GM19238 (cell line): ENCODE measurements at regions not wholly inside any gene's neighbourhood (a gene's known extent, or its start where the extent isn't known, plus 50 kb on each side); places are given as distances from the start of the nearest gene placed in this dataset.

Experiments
- DNase-seq: peaks from one replicate; pipeline ENCODE4 v3.0.0; 2011; ENCODE audit warnings: low spot score; ENCODE audit not compliant: insufficient read length

DNA sequence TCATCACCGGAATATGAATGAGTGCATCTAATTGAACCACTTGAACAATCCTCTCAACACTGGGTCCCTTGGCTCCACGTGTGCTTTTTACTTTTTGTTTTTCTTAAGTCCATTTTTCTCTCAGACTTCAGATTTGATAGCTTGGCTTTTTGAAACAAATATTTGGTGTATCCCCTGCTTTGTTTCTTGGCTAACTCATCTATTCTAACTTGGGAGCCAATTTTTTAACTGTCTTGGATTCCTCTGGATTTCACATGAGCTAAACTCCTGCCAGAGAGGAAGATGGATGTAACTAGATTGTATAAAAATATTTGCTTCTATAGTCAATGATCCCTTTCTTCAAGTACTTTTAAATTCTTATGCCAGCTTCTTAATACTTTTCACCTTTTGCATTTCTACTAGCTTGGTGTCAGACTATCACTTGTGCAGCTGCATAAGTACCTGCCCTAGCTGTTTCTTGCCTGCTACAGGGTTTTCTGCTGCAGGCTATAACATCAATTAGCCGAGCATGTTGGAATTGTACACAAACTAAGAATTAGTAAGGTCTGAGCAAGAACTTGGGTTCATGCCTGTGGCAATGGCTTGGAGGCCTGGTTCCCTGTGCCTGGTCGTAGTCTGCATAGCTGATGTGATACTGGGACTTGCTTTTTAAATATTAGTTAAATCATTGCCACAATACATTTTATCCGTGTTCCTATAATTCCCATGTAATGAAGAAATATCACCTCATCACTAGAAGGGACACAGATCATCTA, 281.5 kb downstream of the EN1 start:
- no peak for DNase-seq

GRCh38 chr2:118565301-118565700, 282.1 kb downstream of the EN1 start:
- no peak for DNase-seq

DNA sequence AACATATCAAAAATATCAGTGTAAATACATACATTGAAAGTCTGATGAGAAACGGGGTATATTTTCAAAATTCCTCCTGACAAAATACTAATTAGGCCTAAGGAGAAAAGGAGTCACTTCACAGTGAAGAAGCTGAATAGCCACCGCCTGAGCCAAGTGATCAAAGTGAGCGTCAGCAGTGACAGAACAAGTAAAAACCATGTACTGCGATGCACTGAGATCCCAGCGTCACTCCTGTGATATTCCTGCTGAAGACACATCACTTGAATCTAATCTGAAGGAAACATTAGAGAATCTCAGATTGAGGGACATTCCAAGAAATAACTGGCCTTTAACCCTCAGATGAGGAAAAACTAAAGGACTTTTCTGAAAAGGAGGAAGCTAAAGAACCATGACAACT, 285.3 kb downstream of the EN1 start:
- no peak for DNase-seq

GRCh38 chr2:118558846-118559245, 288.6 kb downstream of the EN1 start:
- no peak for DNase-seq

DNA sequence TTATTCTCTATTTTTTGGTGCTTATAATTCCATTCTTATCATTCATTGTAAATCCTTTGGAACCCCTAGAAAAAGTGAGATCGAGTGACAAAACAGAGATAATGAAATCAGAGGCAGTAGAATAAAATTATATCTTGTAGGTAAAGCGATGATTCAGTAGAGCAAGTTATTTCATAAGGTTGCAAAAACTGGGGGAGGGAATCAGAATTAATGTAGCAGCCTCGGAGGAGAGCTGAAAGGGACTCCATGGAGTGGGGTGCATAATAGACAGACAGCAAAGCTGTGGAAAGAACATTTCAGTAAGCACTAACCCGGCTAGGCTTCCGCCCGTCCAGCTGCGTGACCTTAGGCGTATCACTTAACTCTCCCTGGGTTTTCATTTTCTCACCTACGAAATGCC, 289.7 kb downstream of the EN1 start:
- no peak for DNase-seq

DNA sequence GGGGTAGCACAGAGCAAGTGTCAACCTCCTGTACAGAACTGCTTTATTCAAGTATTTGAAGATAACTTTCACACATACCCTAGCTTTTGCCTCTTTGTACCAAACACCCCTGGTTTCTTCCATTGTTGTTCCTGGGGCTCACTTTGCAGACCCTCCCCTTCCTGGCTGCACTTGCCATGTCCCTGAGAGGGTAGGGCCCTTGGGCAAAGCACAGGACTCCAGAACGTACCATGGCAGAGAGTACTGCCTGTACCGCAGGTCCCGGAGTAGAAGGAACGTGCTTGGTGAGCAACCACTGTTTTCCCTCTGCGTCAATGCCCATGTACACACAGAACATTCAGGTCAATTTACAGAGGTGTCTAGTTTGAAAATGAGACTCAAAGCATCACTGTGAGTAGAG, 290.4 kb downstream of the EN1 start:
- DNase-seq: no peak

- no peak for DNase-seq
Measured at GRCh38 chr2:118554616-118555015, 292.8 kb downstream of the EN1 start.

GRCh38 chr2:118549503-118549902, 297.9 kb downstream of the EN1 start:
- DNase-seq: no peak

DNA sequence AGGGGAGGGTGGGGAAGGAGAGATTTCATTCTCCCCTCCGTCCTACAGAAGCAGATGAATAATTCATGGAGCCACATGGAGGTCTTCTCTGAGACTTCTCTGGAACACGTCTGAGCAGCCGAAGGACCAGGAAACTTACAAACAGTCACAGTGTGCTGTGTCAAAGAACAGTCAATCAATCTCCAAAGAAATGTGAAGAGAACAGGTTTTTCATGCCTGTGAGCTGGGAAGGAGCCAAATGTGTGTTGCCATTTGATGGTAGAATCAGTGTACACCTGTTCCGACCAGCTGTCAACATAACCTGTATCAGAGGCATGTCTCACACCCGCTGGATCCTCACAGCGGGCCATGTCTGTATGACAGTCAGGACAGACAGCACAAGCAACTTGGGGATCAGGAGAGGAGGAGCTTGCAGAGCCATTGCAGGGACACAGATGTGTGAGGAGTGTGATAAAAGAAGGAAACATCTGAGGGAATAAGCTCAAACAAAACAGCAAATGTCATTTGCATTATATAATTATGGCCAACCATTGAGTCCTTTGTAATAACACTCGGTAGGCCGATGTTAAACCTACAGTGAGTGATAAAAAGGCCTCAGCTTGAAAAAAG, 298.5 kb downstream of the EN1 start:
- no peak for DNase-seq

GRCh38 chr2:118539290-118539689, 308.2 kb downstream of the EN1 start:
- DNase-seq: no peak

DNA sequence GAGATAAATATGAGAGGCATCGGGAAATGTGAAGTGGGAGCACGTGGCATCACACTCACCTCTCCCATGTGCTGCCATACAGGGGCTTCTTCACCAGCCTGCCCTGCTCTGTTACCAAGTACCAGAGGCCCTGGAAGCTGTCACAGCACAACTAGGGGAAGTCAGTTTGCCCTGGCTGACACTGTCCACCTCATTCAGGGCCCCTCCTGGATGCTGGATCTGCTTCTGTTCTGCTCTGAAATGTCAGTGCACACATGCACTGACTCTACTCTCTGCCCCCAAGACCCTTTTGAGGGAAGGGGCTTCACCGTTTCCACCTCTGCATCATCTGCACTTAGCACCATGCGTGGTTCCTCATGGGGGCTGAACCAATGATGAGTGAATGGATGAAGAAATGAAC, 311.1 kb downstream of the EN1 start:
- no peak for DNase-seq

- DNase-seq: no peak
Measured at GRCh38 chr2:118535818-118536212, 311.6 kb downstream of the EN1 start.

DNA sequence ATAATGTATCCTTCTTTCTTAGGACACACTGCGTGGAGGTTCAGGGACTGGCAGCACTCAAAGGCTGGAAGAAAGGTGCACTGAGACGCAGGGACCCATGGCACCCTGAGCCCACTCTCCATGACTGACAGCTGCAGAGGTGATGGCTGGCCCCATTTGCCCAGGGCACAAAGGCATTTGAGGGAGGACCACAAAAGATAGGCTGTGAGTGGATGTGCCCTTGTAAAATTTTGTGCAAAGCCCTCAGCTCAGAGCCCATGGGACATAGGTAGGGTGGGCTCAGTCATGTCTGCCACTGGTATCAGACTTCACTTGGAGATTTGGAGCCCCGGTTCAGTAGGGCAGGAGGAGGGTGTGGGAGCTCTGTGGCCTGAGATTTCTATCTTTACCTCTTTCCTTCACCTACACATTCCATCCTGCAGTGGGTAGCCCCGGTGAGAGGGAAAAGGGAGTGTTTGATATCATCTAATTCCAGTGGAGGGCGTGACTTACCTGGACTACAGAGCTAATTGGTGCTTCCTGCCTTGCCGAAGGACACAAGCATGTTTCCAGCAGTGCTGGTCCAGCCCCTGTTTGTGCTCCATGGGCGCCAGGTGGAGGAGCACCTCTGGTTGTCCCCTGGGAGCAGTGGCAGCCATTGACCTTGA, 312.2 kb downstream of the EN1 start:
- no peak for DNase-seq

GRCh38 chr2:118530976-118531375, 316.5 kb downstream of the EN1 start:
- no peak for DNase-seq

- no peak for DNase-seq
Measured at GRCh38 chr2:118529908-118530599, 317.4 kb downstream of the EN1 start.

- no peak for DNase-seq
Measured at GRCh38 chr2:118527571-118527970, 319.9 kb downstream of the EN1 start.

DNA sequence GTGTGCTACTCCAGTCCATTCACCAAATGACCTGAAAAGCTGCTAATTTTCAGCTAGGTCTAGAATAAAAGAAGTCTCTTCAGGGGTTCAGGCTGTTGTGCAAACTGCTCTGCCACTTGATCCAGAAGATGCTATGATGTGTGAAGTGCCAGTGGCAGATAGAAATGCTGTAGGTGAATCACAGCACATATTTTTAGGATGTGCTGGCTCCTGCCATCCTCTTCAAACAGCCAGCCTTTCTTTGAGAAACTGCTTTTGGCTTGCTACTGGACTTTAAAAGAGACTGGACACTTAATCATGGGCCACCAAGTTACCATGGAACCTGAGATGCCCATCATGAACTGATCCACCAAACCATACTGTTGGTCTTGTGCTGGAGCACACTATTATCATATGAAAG, 322.1 kb downstream of the EN1 start:
- no peak for DNase-seq

DNA sequence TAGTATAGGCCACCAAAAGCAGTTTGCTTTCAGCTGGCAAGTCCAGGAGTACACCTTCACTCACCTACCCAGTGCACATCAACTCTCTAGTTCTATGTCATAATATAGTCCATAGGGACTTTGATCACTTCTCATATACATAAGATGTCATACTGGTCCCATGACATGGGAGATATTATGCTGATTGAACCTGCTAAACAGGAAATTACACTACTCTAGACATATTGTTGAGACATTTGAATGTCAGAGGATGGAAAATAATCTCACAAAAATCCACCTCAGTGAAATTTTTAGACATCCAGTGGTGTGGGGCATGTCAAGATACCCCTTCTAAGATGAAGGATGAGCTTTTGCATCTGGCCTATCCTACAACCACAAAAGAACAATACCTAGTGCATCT, 322.5 kb downstream of the EN1 start:
- DNase-seq: no peak

DNA sequence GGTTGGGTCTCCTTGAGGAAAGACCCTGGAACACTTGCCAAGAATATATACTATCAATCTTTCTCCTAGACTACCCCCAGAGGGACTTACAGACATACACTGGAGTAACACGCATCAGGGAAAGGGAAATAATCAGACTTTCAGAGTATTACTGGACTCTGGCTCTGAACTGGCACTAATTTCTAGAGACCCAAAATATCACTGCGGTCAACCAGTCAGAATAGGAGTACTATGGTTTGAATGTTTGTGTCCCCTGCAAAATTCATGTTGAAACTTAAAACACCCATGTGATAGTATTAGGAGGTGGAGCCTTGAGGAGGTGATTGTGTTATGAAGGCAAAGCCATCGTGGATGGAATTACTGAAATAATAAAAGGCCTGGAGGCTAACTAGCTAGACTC, 323.7 kb downstream of the EN1 start:
- no peak for DNase-seq

DNA sequence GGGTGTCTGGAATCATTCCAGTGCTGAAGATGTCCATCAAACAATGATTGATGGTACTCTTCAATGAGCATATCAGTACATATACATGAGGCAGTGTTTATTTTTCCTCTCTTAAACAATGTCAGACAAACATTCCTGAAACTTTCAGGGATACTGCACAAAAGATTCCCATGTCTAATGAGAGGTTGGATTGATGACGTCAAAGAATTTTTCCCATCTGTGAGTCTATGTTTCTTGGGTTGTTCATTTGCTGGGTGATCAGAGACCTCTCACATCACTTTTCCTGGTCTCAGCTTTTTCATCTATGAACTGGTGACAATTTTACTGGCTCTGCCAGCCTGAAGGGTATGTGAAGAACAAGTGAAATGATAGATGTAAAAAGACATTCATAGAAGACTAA, 325.5 kb downstream of the EN1 start:
- no peak for DNase-seq

GRCh38 chr2:118521272-118521671, 326.2 kb downstream of the EN1 start:
- no peak for DNase-seq

DNA sequence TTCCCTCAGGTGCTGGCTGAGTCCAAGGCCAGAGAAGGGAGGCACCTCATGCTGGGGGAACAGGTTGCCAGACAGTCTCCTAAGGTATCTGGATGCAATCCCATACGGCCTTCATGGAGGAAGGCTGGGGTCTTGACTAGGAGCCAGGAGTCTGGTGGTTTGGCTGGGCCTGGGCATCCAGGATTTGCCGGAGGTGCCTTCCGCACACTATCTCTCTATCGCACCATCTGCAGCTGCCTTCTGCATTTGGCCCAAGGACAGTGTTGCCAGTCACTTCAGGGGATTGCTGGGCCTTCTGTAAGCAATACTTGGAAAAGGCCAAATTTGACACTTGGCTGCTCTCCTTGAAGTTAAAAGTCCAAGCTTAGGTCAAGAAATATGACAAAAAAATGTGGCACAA, 327.2 kb downstream of the EN1 start:
- DNase-seq: no peak
